ENCODE measurements at regions not wholly inside any gene's neighbourhood (a gene's known extent, or its start where the extent isn't known, plus 50 kb on each side); places are given as distances from the start of the nearest gene placed in this dataset.

GRCh38 chr14:104291123-104292000 is 153.0 kb downstream of the KIF26A start:
- DNase-seq (ENCODE audit: low read depth): no peak

- DNase-seq (ENCODE audit: low read depth): no peak
Measured at GRCh38 chr14:104292084-104292970, 153.9 kb downstream of the KIF26A start.

DNA sequence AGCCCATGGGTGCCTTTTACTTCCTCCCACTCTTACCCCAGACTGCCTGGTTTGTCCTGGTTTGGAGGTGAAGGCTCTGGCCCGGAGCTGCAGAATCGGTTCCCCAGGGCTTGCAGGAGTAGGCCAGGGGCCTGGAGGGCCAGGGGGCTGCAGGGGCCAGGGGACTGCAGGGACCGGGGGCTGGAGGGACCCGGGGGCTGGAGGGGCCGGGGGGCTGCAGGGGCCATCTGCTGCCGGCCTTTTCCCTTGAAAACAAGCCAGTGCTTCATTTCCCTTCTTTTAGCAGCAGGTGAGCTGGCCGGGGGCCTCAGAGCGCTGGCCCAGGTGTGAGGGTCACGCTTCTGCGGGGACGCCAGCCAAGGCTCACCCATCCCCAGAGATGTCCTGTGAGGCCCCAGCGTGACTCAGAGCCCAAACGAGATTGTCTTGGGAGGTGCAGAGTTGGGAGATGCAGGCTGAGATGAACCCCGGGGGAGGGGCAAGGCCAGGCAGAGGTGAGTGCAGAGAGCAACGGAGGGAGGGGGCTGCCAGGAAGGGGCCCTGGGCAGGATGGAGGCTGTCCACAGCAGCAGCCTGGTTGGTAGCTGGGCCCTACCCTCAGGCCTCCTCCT is 154.9 kb downstream of the KIF26A start:
- DNase-seq (ENCODE audit: low read depth): no peak

GRCh38 chr14:104293851-104294627 is 155.7 kb downstream of the KIF26A start:
- DNase-seq (ENCODE audit: low read depth): no peak

DNA sequence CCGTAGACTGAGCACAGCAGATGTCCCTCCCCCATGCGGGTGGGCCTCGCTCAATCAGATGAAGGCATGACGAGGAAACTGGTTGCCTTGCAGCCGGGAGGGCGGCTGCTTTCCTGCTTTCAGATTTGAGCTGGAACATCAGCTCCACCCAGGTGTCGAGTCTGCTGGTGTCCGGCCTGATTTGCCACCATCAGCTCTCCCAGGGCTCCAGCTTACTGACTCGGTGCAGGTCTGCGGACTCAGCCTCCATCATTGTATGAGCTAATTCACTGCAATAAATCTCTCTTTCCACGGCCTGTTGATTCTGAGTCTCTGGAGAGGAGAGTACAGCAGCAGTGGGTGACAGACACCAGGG is 156.2 kb downstream of the KIF26A start:
- no peak for DNase-seq (ENCODE audit: low read depth)

DNA sequence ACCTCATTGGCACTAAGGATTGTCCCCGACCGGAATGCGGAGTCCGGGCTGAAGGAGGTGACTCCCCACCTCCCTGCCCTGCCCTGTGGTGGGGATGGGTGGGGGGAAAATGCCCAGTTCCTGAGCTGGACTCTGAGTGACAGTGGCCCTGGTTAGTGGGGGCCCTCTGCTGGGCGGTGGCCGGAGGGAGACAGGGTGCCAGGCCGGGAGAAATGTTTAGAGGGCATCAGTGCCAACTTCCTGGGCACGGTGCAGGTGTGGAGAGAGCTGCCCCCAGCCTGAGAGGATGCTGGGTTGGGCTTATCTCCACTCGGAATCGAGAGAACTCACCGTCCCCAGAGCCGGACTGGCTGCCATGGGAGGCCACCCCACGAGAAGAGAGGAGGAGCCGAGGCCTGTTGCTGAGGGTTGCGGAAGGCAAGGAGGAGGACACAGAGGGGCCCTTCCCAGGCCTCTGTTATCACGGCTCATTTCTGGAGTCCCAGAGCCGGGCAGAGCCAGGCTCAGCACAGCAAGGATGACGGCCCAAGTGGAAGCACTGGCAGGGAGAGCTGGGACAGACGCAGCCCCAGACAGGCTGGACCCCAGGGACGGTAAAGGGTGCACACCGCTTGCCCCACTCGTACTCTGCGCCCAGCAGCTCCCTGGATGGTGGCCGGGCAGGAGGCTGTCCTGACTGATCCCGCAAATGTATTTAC is 156.7 kb downstream of the KIF26A start:
- DNase-seq (ENCODE audit: low read depth): no peak

GRCh38 chr14:104295681-104296387 is 157.4 kb downstream of the KIF26A start:
- DNase-seq (ENCODE audit: low read depth): no peak

GRCh38 chr14:104296388-104297312 is 158.3 kb downstream of the KIF26A start:
- no peak for DNase-seq (ENCODE audit: low read depth)

DNA sequence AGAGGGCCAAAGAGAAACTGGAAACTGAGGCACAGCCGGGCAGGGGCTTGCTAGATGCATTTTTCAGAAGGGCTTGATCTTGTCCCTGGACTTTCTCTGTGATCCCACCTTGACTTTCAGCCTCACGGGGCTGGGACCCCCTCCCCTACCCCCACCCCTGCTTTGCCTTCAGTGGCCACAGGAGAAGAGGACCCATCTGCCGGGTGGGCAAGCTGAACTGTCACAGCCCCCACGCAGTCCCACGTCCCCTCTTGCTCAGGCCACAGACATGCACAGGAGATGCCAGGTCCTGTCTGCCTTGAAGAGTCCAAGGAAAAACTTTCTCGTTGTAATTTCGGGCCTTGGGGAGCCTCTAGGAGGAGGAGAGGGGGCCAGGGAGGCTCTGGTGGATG is 158.9 kb downstream of the KIF26A start:
- no peak for DNase-seq (ENCODE audit: low read depth)

DNA sequence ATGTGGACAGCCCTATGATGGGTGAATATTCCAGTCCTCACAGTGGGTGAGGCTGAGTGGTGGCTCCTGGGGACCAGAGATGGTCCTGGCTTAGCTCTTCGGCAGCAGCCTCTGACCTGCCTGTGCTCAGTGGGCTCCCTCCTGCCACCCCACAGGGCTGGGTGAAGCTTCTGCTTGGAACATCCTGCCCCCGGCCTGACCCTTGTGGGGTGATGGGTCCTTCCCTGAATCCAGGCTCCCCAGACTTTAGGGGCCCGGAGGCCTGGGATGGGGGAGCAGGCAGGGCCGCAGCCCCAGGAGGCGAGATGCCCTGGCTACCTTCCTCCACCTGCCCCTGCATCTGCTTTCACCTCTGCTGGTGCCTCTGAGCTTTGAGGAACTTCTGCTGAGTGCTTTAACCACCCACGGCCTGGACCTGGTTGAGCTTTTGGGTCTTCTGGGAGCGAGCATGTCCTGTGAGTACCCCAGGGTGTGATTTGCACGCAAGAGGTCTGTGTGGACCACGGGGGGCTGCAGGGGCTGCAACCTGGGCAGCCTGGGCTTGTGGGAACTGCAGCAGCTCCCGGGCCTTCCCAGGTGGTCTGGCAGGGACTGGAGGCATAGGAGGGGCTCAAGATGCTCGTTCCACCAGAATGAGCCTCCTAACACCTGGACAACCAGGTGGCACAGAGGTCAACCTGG is 159.5 kb downstream of the KIF26A start:
- no peak for DNase-seq (ENCODE audit: low read depth)

DNA sequence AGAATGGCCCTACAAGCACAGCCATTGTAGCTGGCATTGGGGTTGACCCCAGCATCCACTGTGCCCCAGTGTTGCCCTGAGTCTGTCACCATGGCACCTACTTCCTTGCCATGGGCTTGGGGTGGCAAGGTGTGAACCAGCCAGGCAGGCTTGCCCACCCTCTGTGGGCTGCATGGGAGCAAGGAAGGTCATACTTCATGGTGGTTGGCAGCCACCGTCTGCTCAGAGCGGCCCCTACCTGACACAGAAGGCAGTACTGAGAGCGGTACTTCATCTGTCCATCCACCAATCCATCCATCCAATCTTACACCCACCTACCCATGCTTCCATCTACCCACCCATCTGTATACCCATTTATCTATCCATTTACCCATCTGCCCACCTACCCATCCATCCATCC is 160.1 kb downstream of the KIF26A start:
- no peak for DNase-seq (ENCODE audit: low read depth)

GRCh38 chr14:104299993-104300761 is 161.8 kb downstream of the KIF26A start:
- DNase-seq (ENCODE audit: low read depth): no peak

GRCh38 chr14:104301731-104302460 is 163.5 kb downstream of the KIF26A start:
- DNase-seq (ENCODE audit: low read depth): no peak

GRCh38 chr14:104302794-104303405 is 164.5 kb downstream of the KIF26A start:
- no peak for DNase-seq (ENCODE audit: low read depth)

GRCh38 chr14:104303705-104304425 is 165.5 kb downstream of the KIF26A start:
- no peak for DNase-seq (ENCODE audit: low read depth)

Measured in stimulated activated CD4-positive, alpha-beta T cell treated with anti-CD3 and anti-CD28 coated beads, Interleukin-2, amount 100 ng/mL, for 4 hours (primary cell).